ENCODE measurements at regions not wholly inside any gene's neighbourhood (a gene's known extent, or its start where the extent isn't known, plus 50 kb on each side); places are given as distances from the start of the nearest gene placed in this dataset.

DNA sequence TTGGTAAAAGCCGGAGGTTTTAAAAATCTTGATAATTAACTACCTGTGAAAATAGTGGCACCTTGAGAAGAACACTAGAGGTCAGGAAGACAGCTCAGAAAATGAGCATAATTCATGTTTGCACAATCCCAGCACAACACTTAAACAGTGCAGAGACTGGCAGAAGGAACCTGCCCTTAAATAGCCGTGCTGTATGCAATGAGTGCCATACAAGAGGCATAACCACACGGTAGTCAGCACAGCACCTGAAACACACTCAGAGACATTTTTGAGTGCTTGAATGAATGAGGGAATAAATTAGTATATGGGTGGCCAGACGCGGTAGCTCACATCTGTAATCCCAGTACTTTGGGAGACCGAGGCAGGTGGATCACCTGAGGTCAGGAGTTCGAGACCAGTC is 164.9 kb downstream of the PAX3 start:
- CTCF ChIA-PET: interaction anchor here (0.7 kb wide), 1 partner anchor 1386 kb away, joined by 3 read pairs; no protein-coding TSS in a partner anchor
- Mint-ChIP-seq H3K27ac (ENCODE audit: unreplicated experiment) (no peak overlapping the region), H3K36me3 (ENCODE audit: insufficient read depth, unreplicated experiment) (no peaks in the 10 kb centered on the region), H3K9me3 (ENCODE audit: low read depth, unreplicated experiment) (no peaks in the 10 kb centered on the region), H3K4me1 (ENCODE audit: low read depth, unreplicated experiment) (no peaks in the 10 kb centered on the region), H3K27me3 (ENCODE audit: unreplicated experiment) (peaks cover 23% of the 10 kb centered on the region), H3K4me3 (ENCODE audit: low read depth, unreplicated experiment) (no peak overlapping the region)
- DNase-seq: no peak
- intact Hi-C loops (cut with micrococcal nuclease; ENCODE audit: unreplicated experiment): no loop called here
- BruUV-seq (replicated peaks): no TSS peak
- TF ChIP-seq, protein P1, sequence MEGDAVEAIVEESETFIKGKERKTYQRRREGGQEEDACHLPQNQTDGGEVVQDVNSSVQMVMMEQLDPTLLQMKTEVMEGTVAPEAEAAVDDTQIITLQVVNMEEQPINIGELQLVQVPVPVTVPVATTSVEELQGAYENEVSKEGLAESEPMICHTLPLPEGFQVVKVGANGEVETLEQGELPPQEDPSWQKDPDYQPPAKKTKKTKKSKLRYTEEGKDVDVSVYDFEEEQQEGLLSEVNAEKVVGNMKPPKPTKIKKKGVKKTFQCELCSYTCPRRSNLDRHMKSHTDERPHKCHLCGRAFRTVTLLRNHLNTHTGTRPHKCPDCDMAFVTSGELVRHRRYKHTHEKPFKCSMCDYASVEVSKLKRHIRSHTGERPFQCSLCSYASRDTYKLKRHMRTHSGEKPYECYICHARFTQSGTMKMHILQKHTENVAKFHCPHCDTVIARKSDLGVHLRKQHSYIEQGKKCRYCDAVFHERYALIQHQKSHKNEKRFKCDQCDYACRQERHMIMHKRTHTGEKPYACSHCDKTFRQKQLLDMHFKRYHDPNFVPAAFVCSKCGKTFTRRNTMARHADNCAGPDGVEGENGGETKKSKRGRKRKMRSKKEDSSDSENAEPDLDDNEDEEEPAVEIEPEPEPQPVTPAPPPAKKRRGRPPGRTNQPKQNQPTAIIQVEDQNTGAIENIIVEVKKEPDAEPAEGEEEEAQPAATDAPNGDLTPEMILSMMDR (IDR thresholded peaks at IDR 0.05; ENCODE audit: unreplicated experiment): no peak

DNA sequence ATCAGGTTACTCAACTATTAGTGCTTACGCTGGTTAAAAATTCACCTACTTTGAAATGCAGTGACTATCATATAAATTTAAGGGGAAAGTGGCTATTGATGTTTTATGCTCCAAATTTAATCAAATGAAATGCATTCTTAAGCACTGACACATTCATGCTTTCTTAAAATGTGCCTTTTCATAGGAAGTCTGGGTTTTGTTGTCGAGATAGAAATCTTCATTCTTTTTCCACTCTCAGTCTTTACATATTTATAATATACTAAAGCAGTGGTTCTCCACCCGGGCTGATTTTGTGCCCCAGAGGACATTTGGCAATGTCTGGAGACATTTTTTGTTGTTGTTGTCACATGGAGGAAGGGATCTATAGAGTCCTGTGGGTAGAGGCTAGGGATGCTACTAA is 167.9 kb downstream of the PAX3 start:
- Mint-ChIP-seq H3K36me3 (ENCODE audit: insufficient read depth, unreplicated experiment) (no peaks in the 10 kb centered on the region), H3K4me1 (ENCODE audit: low read depth, unreplicated experiment) (no peaks in the 10 kb centered on the region), H3K27ac (ENCODE audit: unreplicated experiment) (no peak overlapping the region), H3K4me3 (ENCODE audit: low read depth, unreplicated experiment) (no peak overlapping the region), H3K9me3 (ENCODE audit: low read depth, unreplicated experiment) (no peaks in the 10 kb centered on the region), H3K27me3 (ENCODE audit: unreplicated experiment) (peaks cover 41% of the 10 kb centered on the region)
- intact Hi-C loops (cut with micrococcal nuclease; ENCODE audit: unreplicated experiment): no loop called here
- TF ChIP-seq, protein P1 (IDR thresholded peaks at IDR 0.05; ENCODE audit: unreplicated experiment): no peak
- no peak for DNase-seq
- CTCF ChIA-PET: no interaction called here
- no TSS peak for BruUV-seq (replicated peaks)

DNA sequence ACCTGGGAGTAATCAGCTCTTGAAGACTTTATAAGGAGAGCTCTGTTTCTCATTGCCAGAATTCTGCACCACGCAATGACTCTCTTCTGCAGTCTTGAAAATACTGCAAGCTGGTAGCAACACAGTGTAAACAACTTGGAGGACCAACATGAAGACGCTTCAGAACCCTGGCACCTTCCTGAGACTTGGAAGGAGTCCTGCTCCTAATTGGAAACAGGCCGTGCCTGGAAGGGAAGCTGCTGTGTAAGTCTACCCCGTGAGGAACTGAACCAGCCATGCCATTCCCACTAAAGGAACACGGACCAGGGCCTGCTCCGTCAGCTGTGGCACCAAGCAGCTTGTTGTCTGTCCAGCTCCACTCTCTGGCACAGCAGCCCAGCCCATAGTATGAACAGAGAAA is 171.1 kb downstream of the PAX3 start:
- H3K4me1 Mint-ChIP-seq (ENCODE audit: low read depth, unreplicated experiment): no peaks in the 10 kb centered on the region
- no TSS peak for BruUV-seq (replicated peaks)
- intact Hi-C loops (cut with micrococcal nuclease; ENCODE audit: unreplicated experiment): no loop called here
- H3K9me3 Mint-ChIP-seq (ENCODE audit: low read depth, unreplicated experiment): no peaks in the 10 kb centered on the region
- CTCF ChIA-PET: no interaction called here
- peaks cover 39% of the 10 kb centered on the region for H3K27me3 Mint-ChIP-seq (ENCODE audit: unreplicated experiment)
- no peak overlapping the region for H3K4me3 Mint-ChIP-seq (ENCODE audit: low read depth, unreplicated experiment)
- TF ChIP-seq, protein P1 (IDR thresholded peaks at IDR 0.05; ENCODE audit: unreplicated experiment): no peak
- no peak overlapping the region for H3K27ac Mint-ChIP-seq (ENCODE audit: unreplicated experiment)
- DNase-seq: no peak
- no peaks in the 10 kb centered on the region for H3K36me3 Mint-ChIP-seq (ENCODE audit: insufficient read depth, unreplicated experiment)

DNA sequence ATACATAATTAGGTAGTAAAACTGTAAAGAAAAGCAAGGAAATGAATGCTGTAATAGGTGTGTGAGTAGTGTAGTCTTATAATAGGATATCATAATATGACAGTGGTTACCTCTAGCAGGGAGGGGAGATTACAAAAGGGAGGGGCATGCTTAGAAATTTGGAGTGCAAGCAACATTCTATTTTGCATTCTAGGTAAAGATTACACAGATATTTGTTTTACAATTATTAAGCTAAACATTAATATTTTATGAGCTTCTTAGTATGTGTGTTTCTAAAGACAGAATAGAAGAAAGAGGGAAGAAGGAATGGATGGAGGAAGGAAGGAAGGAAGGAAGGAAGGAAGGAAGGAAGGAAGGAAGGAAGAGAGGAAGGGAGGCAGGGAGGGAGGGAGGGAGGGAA is 177.9 kb downstream of the PAX3 start:
- H3K4me1 Mint-ChIP-seq (ENCODE audit: low read depth, unreplicated experiment): no peaks in the 10 kb centered on the region
- H3K27me3 Mint-ChIP-seq (ENCODE audit: unreplicated experiment): peaks cover 48% of the 10 kb centered on the region
- BruUV-seq (replicated peaks): no TSS peak
- DNase-seq: no peak
- CTCF ChIA-PET: interaction anchor here (0.6 kb wide), 1 partner anchor 34 kb away, joined by 5 read pairs; no protein-coding TSS in a partner anchor
- H3K9me3 Mint-ChIP-seq (ENCODE audit: low read depth, unreplicated experiment): no peaks in the 10 kb centered on the region
- TF ChIP-seq, protein P1 (IDR thresholded peaks at IDR 0.05; ENCODE audit: unreplicated experiment): no peak
- no peaks in the 10 kb centered on the region for H3K36me3 Mint-ChIP-seq (ENCODE audit: insufficient read depth, unreplicated experiment)
- intact Hi-C loops (cut with micrococcal nuclease; ENCODE audit: unreplicated experiment): no loop called here
- H3K4me3 Mint-ChIP-seq (ENCODE audit: low read depth, unreplicated experiment): no peak overlapping the region
- no peak overlapping the region for H3K27ac Mint-ChIP-seq (ENCODE audit: unreplicated experiment)

Data from Calu3 (cell line).